HEK293T (cell line): ENCODE measurements at regions not wholly inside any gene's neighbourhood (a gene's known extent, or its start where the extent isn't known, plus 50 kb on each side); places are given as distances from the start of the nearest gene placed in this dataset.

Experiments
- CTCF ChIA-PET: fragments of 350-600 bp; formaldehyde crosslinking; extraction: SDS; loops from one replicate; lab custom pipeline; 2021; ENCODE audit warnings: antibody characterized with exemption, inconsistent platforms; lab: Yijun Ruan, JAX
- POLR2A ChIA-PET: fragments of 350-600 bp; formaldehyde crosslinking; extraction: SDS; loops from one replicate; lab custom pipeline; 2020; ENCODE audit warnings: antibody characterized with exemption, inconsistent platforms; lab: Yijun Ruan, JAX
- DNase-seq: peaks from one replicate; pipeline ENCODE4 v3.0.0; 2012; ENCODE audit warnings: mixed read lengths; ENCODE audit errors: extremely low spot score
- ARNT ChIP-seq: fragments of 450-650 bp; IDR thresholded peaks from 2 replicates; pipeline ENCODE4 v1.6.1; 2017; ENCODE audit warnings: mild to moderate bottlenecking
- BHLHE40 ChIP-seq: fragments of 450-650 bp; IDR thresholded peaks from 2 replicates; pipeline ENCODE4 v1.6.1; 2016; ENCODE audit warnings: mild to moderate bottlenecking, moderate library complexity, borderline replicate concordance
- CTBP1 ChIP-seq: fragments of 450-650 bp; IDR thresholded peaks from 2 replicates; pipeline ENCODE4 v1.6.1; 2016; ENCODE audit warnings: borderline replicate concordance
- ELF4 ChIP-seq: fragments of 450-650 bp; IDR thresholded peaks from 2 replicates; pipeline ENCODE4 v1.6.1; 2017; ENCODE audit warnings: antibody characterized with exemption
- FOXA1 ChIP-seq: fragments of 450-650 bp; IDR thresholded peaks from 2 replicates; pipeline ENCODE4 v1.6.1; 2016; ENCODE audit warnings: mild to moderate bottlenecking
- FOXK2 ChIP-seq: fragments of 450-650 bp; IDR thresholded peaks from 2 replicates; pipeline ENCODE4 v1.6.1; 2016; ENCODE audit warnings: mild to moderate bottlenecking
- FOXM1 ChIP-seq: fragments of 450-650 bp; IDR thresholded peaks from 2 replicates; pipeline ENCODE4 v1.6.1; 2017; ENCODE audit warnings: mild to moderate bottlenecking, borderline replicate concordance
- HDGF ChIP-seq: fragments of 450-650 bp; IDR thresholded peaks from 2 replicates; pipeline ENCODE4 v1.6.1; 2017; ENCODE audit warnings: antibody characterized with exemption, borderline replicate concordance
- L3MBTL2 ChIP-seq: fragments of 450-650 bp; conservative IDR thresholded peaks from 2 replicates; pipeline ENCODE4 v1.6.1; 2016; ENCODE audit warnings: mild to moderate bottlenecking
- LEF1 ChIP-seq: fragments of 450-650 bp; IDR thresholded peaks from 2 replicates; pipeline ENCODE4 v1.6.1; 2017; ENCODE audit warnings: mild to moderate bottlenecking, borderline replicate concordance
- NFRKB ChIP-seq: fragments of 450-650 bp; IDR thresholded peaks from 2 replicates; pipeline ENCODE4 v1.6.1; 2016; ENCODE audit warnings: mild to moderate bottlenecking, moderate library complexity
- PKNOX1 ChIP-seq: fragments of 450-650 bp; IDR thresholded peaks from 2 replicates; pipeline ENCODE4 v1.6.1; 2016
- SP1 ChIP-seq: fragments of 450-650 bp; IDR thresholded peaks from 2 replicates; pipeline ENCODE4 v1.6.1; 2017
- SUZ12 ChIP-seq: fragments of 450-650 bp; IDR thresholded peaks from 2 replicates; pipeline ENCODE4 v1.6.1; 2016; ENCODE audit warnings: mild to moderate bottlenecking
- TARDBP ChIP-seq: fragments of 450-650 bp; IDR thresholded peaks from 2 replicates; pipeline ENCODE4 v1.6.1; 2016
- ZNF384 ChIP-seq: fragments of 450-650 bp; IDR thresholded peaks from 2 replicates; pipeline ENCODE4 v1.6.1; 2016

- no peak for TF ChIP-seq FOXA1
- no peak for TF ChIP-seq FOXM1
- no peak for TF ChIP-seq FOXK2
- TF ChIP-seq L3MBTL2: no peak
- TF ChIP-seq BHLHE40: no peak
- no peak for TF ChIP-seq TARDBP
- no peak for TF ChIP-seq ZNF384
- no peak for TF ChIP-seq PKNOX1
- DNase-seq: no peak
- POLR2A ChIA-PET: no interaction called here
- CTCF ChIA-PET: no interaction called here
Measured at GRCh38 chr2:15784886-15785801, 155.2 kb upstream of the MYCN start.

GRCh38 chr2:15786003-15786654, 154.2 kb upstream of the MYCN start:
- ChIA-PET CTCF (no interaction called here), POLR2A (no interaction called here)
- no peak for DNase-seq
- TF ChIP-seq ZNF384 (no peak), CTBP1 (no peak), ARNT (no peak), NFRKB (no peak), TARDBP (no peak), SUZ12 (no peak), ELF4 (no peak), FOXM1 (no peak), FOXK2 (no peak), PKNOX1 (no peak), HDGF (no peak), LEF1 (no peak), SP1 (no peak)

- TF ChIP-seq L3MBTL2: no peak
- no peak for TF ChIP-seq LEF1
- TF ChIP-seq HDGF: no peak
- TF ChIP-seq ZNF384: no peak
- no peak for TF ChIP-seq SUZ12
- no peak for TF ChIP-seq SP1
- TF ChIP-seq FOXM1: no peak
- TF ChIP-seq NFRKB: no peak
- no peak for TF ChIP-seq FOXK2
- no peak for TF ChIP-seq ELF4
- no peak for TF ChIP-seq FOXA1
- TF ChIP-seq CTBP1: no peak
- no peak for TF ChIP-seq ARNT
- no peak for TF ChIP-seq BHLHE40
- TF ChIP-seq PKNOX1: no peak
- TF ChIP-seq TARDBP: no peak
- ChIA-PET POLR2A (no interaction called here), CTCF (no interaction called here)
- DNase-seq: no peak
Measured at GRCh38 chr2:15786901-15787300, 153.4 kb upstream of the MYCN start.

GRCh38 chr2:15787535-15788454, 152.6 kb upstream of the MYCN start:
- POLR2A ChIA-PET: no interaction called here

More at GRCh38 chr2:15787535-15788454, 152.6 kb upstream of the MYCN start:
- TF ChIP-seq SP1: no peak
- no peak for TF ChIP-seq FOXA1
- TF ChIP-seq L3MBTL2: no peak
- no peak for TF ChIP-seq SUZ12
- TF ChIP-seq ELF4: no peak
- no peak for TF ChIP-seq CTBP1
- no peak for TF ChIP-seq HDGF
- no peak for TF ChIP-seq PKNOX1
- TF ChIP-seq FOXK2: no peak
- no peak for TF ChIP-seq ARNT
- no peak for TF ChIP-seq ZNF384
- no peak for TF ChIP-seq TARDBP
- no peak for TF ChIP-seq LEF1
- TF ChIP-seq NFRKB: no peak
- TF ChIP-seq BHLHE40: no peak
- CTCF ChIA-PET: no interaction called here
- DNase-seq: no peak
